Loucy (cell line): ENCODE measurements at regions not wholly inside any gene's neighbourhood (a gene's known extent, or its start where the extent isn't known, plus 50 kb on each side); places are given as distances from the start of the nearest gene placed in this dataset.

Experiments used
- H2AFZ ChIP-seq: fragments of 200-600 bp; sonication (generic); 2 replicates; pipeline ENCODE4 v1.6.0; 2016; ENCODE audit warnings: antibody characterized with exemption, mild to moderate bottlenecking, low read length, moderate library complexity
- H3F3A ChIP-seq: fragments of 200-600 bp; 2 replicates; pipeline ENCODE4 v1.6.0; 2016; ENCODE audit warnings: antibody characterized with exemption, low read depth, mild to moderate bottlenecking
- H3K27me3 ChIP-seq: fragments of 200-600 bp; sonication (generic); 2 replicates; pipeline ENCODE4 v1.6.1; 2014; ENCODE audit warnings: low read length, mild to moderate bottlenecking; ENCODE audit not compliant: insufficient read depth, poor library complexity, severe bottlenecking
- H3K36me3 ChIP-seq: fragments of 200-600 bp; sonication (generic); 2 replicates; pipeline ENCODE4 v1.6.1; 2016; ENCODE audit warnings: low read length; ENCODE audit not compliant: insufficient read depth
- H3K4me1 ChIP-seq: fragments of 200-600 bp; sonication (generic); 2 replicates; pipeline ENCODE4 v1.5.1; 2014; ENCODE audit warnings: low read length, mild to moderate bottlenecking; ENCODE audit not compliant: insufficient read depth, poor library complexity, severe bottlenecking
- H3K4me2 ChIP-seq: fragments of 200-600 bp; sonication (generic); 2 replicates; pipeline ENCODE4 v1.6.0; 2014; ENCODE audit warnings: antibody characterized with exemption, low read length, low read depth, mild to moderate bottlenecking; ENCODE audit not compliant: poor library complexity, severe bottlenecking
- H3K4me3 ChIP-seq: fragments of 200-600 bp; sonication (generic); 2 replicates; pipeline ENCODE4 v1.5.1; 2014; ENCODE audit warnings: low read length, mild to moderate bottlenecking, mixed read lengths; ENCODE audit not compliant: poor library complexity, severe bottlenecking
- H3K79me2 ChIP-seq: fragments of 200-600 bp; sonication (generic); 2 replicates; pipeline ENCODE4 v1.6.1; 2014; ENCODE audit warnings: low read length; ENCODE audit not compliant: insufficient read depth
- H3K9ac ChIP-seq: fragments of 200-600 bp; sonication (generic); 2 replicates; pipeline ENCODE4 v1.6.0; 2014; ENCODE audit warnings: mild to moderate bottlenecking, low read depth, low read length, moderate library complexity; ENCODE audit not compliant: poor library complexity, severe bottlenecking
- H3K9me2 ChIP-seq: fragments of 200-600 bp; sonication (generic); replicated peaks from 2 replicates; pipeline ENCODE4 v1.6.1; 2016; ENCODE audit warnings: low read depth, low read length, mixed read lengths
- H3K9me3 ChIP-seq: fragments of 200-600 bp; sonication (generic); 2 replicates; pipeline ENCODE4 v1.6.1; 2014; ENCODE audit warnings: mild to moderate bottlenecking, antibody characterized with exemption, low read length, low read depth; ENCODE audit not compliant: insufficient read depth
- H4K20me1 ChIP-seq: fragments of 200-600 bp; sonication (generic); 2 replicates; pipeline ENCODE4 v1.6.0; 2014; ENCODE audit warnings: antibody characterized with exemption, low read length, mild to moderate bottlenecking; ENCODE audit not compliant: insufficient read depth, poor library complexity, severe bottlenecking
- EZH2phosphoT487 ChIP-seq: fragments of 200-600 bp; IDR thresholded peaks from 2 replicates; pipeline ENCODE4 v1.6.1; 2018; ENCODE audit warnings: antibody characterized with exemption, mild to moderate bottlenecking, moderate library complexity, borderline replicate concordance
- TF ChIP-seq, protein P1 (sequence below): fragments of 200-600 bp; sonication (generic); conservative IDR thresholded peaks from 2 replicates; pipeline ENCODE4 v1.5.1; 2014; ENCODE audit warnings: mild to moderate bottlenecking, antibody characterized with exemption, low read length

DNA sequence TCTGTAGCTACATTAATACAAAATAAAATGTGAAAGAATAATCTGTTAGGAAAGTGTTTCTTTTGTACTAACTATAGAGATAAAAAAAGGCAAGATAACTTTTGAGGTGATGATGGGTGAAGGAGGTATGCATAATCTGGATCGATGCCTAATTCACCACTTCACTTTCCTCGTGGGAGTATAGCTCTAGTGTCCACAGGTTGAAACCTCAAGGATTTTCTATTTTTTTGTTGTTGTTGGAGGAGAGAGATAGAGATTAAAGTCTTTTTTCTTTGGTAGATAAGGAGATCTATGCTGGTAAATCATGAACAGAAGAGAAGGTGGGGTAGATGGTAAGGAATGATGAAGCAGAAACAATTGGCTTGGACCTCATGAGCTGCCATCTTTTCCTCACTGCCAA is 635.3 kb upstream of the ZEB2 start:
- Histone ChIP-seq H3K9ac (no peak overlapping the region), H3K4me2 (no peak overlapping the region), H3K9me3 (no peaks in the 10 kb centered on the region), H4K20me1 (no peaks in the 10 kb centered on the region), H3K79me2 (no peaks in the 10 kb centered on the region), H3K9me2 (no peaks in the 10 kb centered on the region), H3K27me3 (no peaks in the 10 kb centered on the region), H3K36me3 (no peaks in the 10 kb centered on the region), H3K4me1 (no peaks in the 10 kb centered on the region), H3F3A (no peaks in the 10 kb centered on the region), H3K4me3 (no peak overlapping the region), H2AFZ (no peak overlapping the region)
- TF ChIP-seq EZH2phosphoT487, result no peak
- TF ChIP-seq, protein P1, sequence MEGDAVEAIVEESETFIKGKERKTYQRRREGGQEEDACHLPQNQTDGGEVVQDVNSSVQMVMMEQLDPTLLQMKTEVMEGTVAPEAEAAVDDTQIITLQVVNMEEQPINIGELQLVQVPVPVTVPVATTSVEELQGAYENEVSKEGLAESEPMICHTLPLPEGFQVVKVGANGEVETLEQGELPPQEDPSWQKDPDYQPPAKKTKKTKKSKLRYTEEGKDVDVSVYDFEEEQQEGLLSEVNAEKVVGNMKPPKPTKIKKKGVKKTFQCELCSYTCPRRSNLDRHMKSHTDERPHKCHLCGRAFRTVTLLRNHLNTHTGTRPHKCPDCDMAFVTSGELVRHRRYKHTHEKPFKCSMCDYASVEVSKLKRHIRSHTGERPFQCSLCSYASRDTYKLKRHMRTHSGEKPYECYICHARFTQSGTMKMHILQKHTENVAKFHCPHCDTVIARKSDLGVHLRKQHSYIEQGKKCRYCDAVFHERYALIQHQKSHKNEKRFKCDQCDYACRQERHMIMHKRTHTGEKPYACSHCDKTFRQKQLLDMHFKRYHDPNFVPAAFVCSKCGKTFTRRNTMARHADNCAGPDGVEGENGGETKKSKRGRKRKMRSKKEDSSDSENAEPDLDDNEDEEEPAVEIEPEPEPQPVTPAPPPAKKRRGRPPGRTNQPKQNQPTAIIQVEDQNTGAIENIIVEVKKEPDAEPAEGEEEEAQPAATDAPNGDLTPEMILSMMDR, result no peak

DNA sequence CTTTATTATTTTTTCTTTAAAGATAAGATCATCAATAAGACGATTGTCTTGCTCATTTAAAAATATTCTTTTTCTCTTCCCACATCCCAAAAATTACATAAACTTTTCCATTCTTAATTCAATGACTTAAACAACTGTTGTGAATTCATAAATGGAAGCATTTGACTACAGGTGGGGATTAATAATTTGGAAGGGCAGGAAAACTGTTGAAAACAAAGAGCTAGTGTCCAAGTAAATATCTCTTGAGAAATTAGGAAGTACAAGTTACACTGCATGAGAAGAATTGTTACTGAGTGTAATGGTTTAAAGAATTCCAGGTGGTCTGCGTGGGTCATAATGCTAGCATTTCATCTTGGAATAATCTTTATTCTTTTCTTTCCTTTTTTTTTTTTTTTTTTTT is 634.8 kb upstream of the ZEB2 start:
- Histone ChIP-seq H3K4me3 (no peak overlapping the region), H4K20me1 (no peaks in the 10 kb centered on the region), H3F3A (no peaks in the 10 kb centered on the region), H3K27me3 (no peaks in the 10 kb centered on the region), H3K9ac (no peak overlapping the region), H3K4me1 (no peaks in the 10 kb centered on the region), H3K4me2 (no peak overlapping the region), H2AFZ (no peak overlapping the region), H3K36me3 (no peaks in the 10 kb centered on the region), H3K9me3 (no peaks in the 10 kb centered on the region), H3K9me2 (no peaks in the 10 kb centered on the region), H3K79me2 (no peaks in the 10 kb centered on the region)
- no peak for TF ChIP-seq EZH2phosphoT487
- TF ChIP-seq, protein P1, result no peak

DNA sequence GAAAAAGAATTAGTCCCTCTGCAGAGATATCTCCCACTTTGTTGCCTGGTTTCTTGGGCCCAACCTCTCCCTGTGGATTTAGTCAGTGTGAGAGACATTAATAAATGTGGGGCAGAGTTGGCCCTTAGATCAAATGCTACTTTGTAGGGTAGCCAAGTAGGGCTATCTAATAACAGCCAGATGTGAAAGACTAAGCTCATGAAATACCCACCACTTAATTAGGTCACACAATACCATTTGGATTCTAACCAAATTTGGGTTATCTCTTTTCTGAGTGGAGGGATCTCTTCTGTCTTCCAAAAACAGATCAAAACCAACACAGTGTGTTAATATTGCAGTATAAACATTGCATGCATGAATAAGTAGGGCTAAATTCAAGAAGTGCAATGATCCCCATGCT is 626.8 kb upstream of the ZEB2 start:
- H3K4me2 ChIP-seq, result no peak overlapping the region
- H3K4me1 ChIP-seq, result no peaks in the 10 kb centered on the region
- no peak for TF ChIP-seq EZH2phosphoT487
- TF ChIP-seq, protein P1, result no peak
- H3K4me3 ChIP-seq, result no peak overlapping the region
- no peak overlapping the region for H3K9ac ChIP-seq
- no peak overlapping the region for H2AFZ ChIP-seq
- H3K79me2 ChIP-seq, result no peaks in the 10 kb centered on the region
- H3K9me3 ChIP-seq, result no peaks in the 10 kb centered on the region
- H3K36me3 ChIP-seq, result no peaks in the 10 kb centered on the region
- no peaks in the 10 kb centered on the region for H3F3A ChIP-seq
- no peaks in the 10 kb centered on the region for H3K27me3 ChIP-seq
- H3K9me2 ChIP-seq, result no peaks in the 10 kb centered on the region
- H4K20me1 ChIP-seq, result no peaks in the 10 kb centered on the region
